PFSK-1 (cell line): ENCODE measurements at regions not wholly inside any gene's neighbourhood (a gene's known extent, or its start where the extent isn't known, plus 50 kb on each side); places are given as distances from the start of the nearest gene placed in this dataset.

Experiments
- FOXP2 ChIP-seq: optimal IDR thresholded peaks from 2 replicates; pipeline ENCODE3; 2011; ENCODE audit warnings: borderline replicate concordance, control low read depth, inconsistent platforms; ENCODE audit not compliant: insufficient read depth; ENCODE audit errors: extremely low read length, extremely low read depth
- POLR2AphosphoS5 ChIP-seq: IDR thresholded peaks from 2 replicates; pipeline ENCODE4 v1.6.1; 2012; ENCODE audit warnings: low read depth, mild to moderate bottlenecking, control low read depth, low read length, moderate library complexity
- REST ChIP-seq, 2 experiments: IDR thresholded peaks; 2 replicates each; pipeline versions ENCODE4 v1.6.1 to v1.8.0; 2011 to 2012; ENCODE audit warnings: low read depth in 2 of 2, low read length in 2 of 2, control low read depth in 1 of 2, inconsistent platforms in 1 of 2, mild to moderate bottlenecking in 1 of 2, moderate library complexity in 1 of 2; ENCODE audit not compliant: insufficient read depth in 1 of 2
- SIN3A ChIP-seq: IDR thresholded peaks from 2 replicates; pipeline ENCODE4 v1.6.1; 2012; ENCODE audit warnings: mild to moderate bottlenecking, low read length, moderate library complexity, borderline replicate concordance; ENCODE audit not compliant: insufficient read depth
- TAF1 ChIP-seq: IDR thresholded peaks from 2 replicates; pipeline ENCODE4 v1.6.1; 2012; ENCODE audit warnings: low read length, control low read depth, borderline replicate concordance; ENCODE audit not compliant: insufficient read depth

GRCh38 chr3:194077602-194078001, 58.3 kb upstream of the HES1 start:
- TF ChIP-seq REST (IDR thresholded peaks at IDR 0.05; ENCODE audit: insufficient read depth in 1 of 2, low read depth in 2 of 2, low read length in 2 of 2) (no peak), TAF1 (no peak), POLR2AphosphoS5 (no peak), FOXP2 (no peak), SIN3A (no peak)
